Thymus (tissue), 11 donors: ENCODE measurements at regions not wholly inside any gene's neighbourhood (a gene's known extent, or its start where the extent isn't known, plus 50 kb on each side); places are given as distances from the start of the nearest gene placed in this dataset.
"Not testable (repeated sequence)": the region's sequence is repeated elsewhere in the genome, so short reads cannot be mapped to it uniquely, and the experiment has no call there.

Experiments
- DNase-seq, 9 donors: peaks; one replicate each; pipeline ENCODE4 v3.0.0-alpha.2; 2013; ENCODE audit warnings: low spot score in 9 of 9, low read depth in 6 of 9, missing footprints in 1 of 9
- H3K27ac ChIP-seq, 2 donors: one replicate each; pipeline ENCODE4 v1.5.1; 2013; ENCODE audit warnings: control low read depth in 1 of 2, low read depth in 1 of 2, low read length in 1 of 2, mild to moderate bottlenecking in 1 of 2, moderate library complexity in 1 of 2
- H3K27me3 ChIP-seq, 2 donors: one replicate each; pipeline ENCODE4 v1.5.1; 2013; ENCODE audit warnings: low read length in 1 of 2; ENCODE audit not compliant: control insufficient read depth in 2 of 2, insufficient read depth in 1 of 2
- H3K36me3 ChIP-seq, 2 donors: one replicate each; pipeline ENCODE4 v1.5.1; 2013; ENCODE audit warnings: low read length in 1 of 2, mild to moderate bottlenecking in 1 of 2, moderate library complexity in 1 of 2; ENCODE audit not compliant: control insufficient read depth in 2 of 2, insufficient read depth in 2 of 2
- H3K4me1 ChIP-seq, 2 donors: one replicate each; pipeline ENCODE4 v1.5.1; 2013; ENCODE audit warnings: low read length in 2 of 2; ENCODE audit not compliant: control insufficient read depth in 2 of 2, insufficient read depth in 2 of 2
- H3K4me3 ChIP-seq, 2 donors: one replicate each; pipeline ENCODE4 v1.5.1; 2013; ENCODE audit warnings: low read length in 2 of 2, control low read depth in 1 of 2, mild to moderate bottlenecking in 1 of 2
- H3K9me3 ChIP-seq, 2 donors: one replicate each; pipeline ENCODE4 v1.5.1; 2013; ENCODE audit warnings: low read length in 1 of 2, mild to moderate bottlenecking in 1 of 2; ENCODE audit not compliant: control insufficient read depth in 2 of 2, insufficient read depth in 1 of 2
- WGBS: extraction: QIAGEN DNeasy Blood & Tissue Kit; methylation state at CpG from one replicate; pipeline ENCODE4 v1.1.7; 2013; 5-methylcytosine and 5-hydroxymethylcytosine counted together
- donor health status: healthy.

GRCh38 chr7:20535541-20535940 is 79.9 kb upstream of the ABCB5 start:
- no peak overlapping the region for H3K27ac ChIP-seq
- no peak for DNase-seq
- 87% methylated on average over 3 of the region's 3 CpGs for WGBS
- H3K27me3 ChIP-seq, result no peaks in the 10 kb centered on the region
- no peaks in the 10 kb centered on the region for H3K9me3 ChIP-seq
- H3K4me1 ChIP-seq, result no peaks in the 10 kb centered on the region
- H3K36me3 ChIP-seq, result no peaks in the 10 kb centered on the region
- H3K4me3 ChIP-seq, result no peak overlapping the region

DNA sequence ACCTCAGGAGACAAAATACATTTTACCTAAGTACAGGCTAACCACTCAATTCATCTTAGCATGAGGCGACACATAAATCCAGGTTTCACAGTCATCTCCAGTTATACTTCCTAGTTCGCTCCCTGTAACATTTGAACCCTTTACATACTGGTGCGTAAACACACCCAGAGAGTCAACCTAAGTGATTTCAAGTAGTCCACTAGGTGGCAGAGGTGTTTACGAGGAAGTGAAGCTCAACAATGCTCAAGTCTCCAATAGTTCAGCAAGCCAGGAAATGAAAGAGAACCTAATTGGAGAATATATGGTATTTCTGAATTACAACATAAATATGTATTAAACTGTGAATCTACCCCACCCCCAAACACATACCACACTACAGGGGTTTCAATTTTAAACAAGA is 76.3 kb upstream of the ABCB5 start:
- H3K27me3 ChIP-seq, result no peaks in the 10 kb centered on the region
- 97% methylated on average over 4 of the region's 4 CpGs for WGBS
- no peaks in the 10 kb centered on the region for H3K4me1 ChIP-seq
- H3K27ac ChIP-seq, result no peak overlapping the region
- no peaks in the 10 kb centered on the region for H3K36me3 ChIP-seq
- no peak for DNase-seq
- no peak overlapping the region for H3K4me3 ChIP-seq
- H3K9me3 ChIP-seq, result no peaks in the 10 kb centered on the region

DNA sequence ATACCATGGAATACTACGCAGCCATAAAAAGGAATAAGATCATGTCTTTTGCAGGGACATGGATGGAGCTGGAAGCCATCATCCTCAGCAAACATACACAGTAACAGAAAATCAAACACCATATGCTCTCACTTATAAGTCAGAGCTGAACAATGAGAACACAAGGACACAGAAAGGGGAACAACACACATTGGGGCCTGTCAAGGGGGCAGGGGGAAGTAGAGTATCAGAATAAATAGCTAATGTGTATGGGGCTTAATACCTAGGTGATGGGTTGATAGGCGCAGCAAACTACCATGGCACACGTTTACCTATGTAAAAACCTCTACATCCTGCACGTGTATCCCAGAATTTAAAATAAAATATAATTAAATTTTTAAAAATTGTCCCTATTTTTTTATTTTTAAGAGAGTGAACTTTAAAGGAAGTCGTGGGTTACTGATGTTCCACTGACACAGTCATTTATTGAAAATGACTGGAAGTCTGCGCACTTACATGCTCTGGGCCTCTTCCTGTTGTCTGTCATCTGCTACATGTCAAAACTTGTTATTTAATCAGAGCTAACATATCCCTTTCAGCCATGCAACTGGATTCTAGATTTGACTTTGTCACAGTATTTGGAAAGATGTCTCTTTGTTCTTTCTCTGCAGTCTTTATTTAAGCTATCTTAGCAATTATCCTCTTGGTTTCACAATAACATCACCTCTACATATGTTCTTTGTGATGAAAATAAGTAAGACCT is 73.7 kb upstream of the ABCB5 start:
- H3K4me1 ChIP-seq, result no peaks in the 10 kb centered on the region
- H3K27me3 ChIP-seq, result no peaks in the 10 kb centered on the region
- H3K4me3 ChIP-seq, result no peak overlapping the region
- peak in 1 of 9 donors; percentile 19 for DNase-seq
- no peak overlapping the region for H3K27ac ChIP-seq
- H3K9me3 ChIP-seq, result no peaks in the 10 kb centered on the region
- WGBS, result 76% methylated on average over 6 of the region's 6 CpGs
- H3K36me3 ChIP-seq, result no peaks in the 10 kb centered on the region

DNA sequence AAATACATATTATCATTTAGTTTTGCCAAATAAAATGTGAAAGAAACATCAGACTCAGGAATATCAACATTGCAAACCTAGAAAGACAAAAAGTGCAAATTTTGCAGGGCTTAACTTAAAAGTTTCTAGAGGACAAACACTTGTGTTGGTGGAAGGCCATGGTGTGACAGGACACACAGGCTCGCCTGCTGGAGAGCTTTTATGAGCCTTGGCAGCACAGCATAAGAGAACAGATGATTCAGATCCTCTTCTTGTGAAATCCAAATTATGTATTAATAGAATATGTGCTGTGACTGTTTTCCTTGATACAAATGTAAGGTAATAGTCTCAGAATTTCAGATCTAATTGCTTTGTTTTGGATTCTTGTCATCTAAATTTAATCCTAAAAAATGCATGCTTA is 72.9 kb upstream of the ABCB5 start:
- no peak overlapping the region for H3K27ac ChIP-seq
- DNase-seq, result no peak
- H3K4me3 ChIP-seq, result no peak overlapping the region
- no peaks in the 10 kb centered on the region for H3K36me3 ChIP-seq
- H3K9me3 ChIP-seq, result no peaks in the 10 kb centered on the region
- WGBS, result 84% methylated on average over 1 of the region's 1 CpG
- no peaks in the 10 kb centered on the region for H3K27me3 ChIP-seq
- no peaks in the 10 kb centered on the region for H3K4me1 ChIP-seq

DNA sequence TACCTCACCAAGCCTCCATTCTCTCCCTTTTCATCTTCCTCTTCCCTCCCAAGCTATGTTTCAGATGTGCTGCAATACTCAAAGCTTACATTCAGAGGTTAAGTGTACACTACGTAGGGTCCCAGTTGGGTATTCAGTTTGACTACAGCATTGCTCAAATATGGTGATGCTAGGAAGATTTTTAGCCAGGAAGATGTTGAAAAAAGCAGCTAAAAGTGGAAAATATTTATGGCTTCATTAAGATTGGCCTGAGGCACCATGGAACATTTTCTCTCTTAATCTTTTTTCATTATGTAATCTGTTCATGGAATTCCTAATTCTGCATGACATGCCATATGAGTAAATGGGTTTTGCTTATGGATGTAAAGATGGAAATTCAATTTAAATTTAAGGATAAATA is 72.0 kb upstream of the ABCB5 start:
- 95% methylated on average over 1 of the region's 1 CpG for WGBS
- no peak overlapping the region for H3K4me3 ChIP-seq
- no peak for DNase-seq

DNA sequence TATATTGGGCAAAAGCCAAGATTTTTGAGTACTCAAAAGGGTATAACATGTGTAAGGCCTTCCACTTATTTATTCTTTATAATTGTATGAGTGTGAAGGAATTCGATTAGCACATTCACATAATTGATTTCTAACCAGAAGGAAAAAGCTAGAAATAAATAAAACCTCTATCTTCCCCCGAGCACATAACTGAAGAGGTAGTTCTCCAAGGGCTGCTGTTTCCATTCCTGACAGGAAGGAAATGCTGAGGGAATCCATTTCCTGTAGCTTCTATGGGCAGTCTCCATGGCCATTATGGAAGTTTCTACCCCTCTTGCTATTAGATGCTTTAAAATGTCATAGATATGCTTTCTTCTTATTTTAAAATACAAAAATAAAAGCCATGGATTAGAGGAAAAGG is 70.5 kb upstream of the ABCB5 start:
- Histone ChIP-seq H3K4me1 (no peaks in the 10 kb centered on the region), H3K4me3 (no peak overlapping the region), H3K36me3 (no peaks in the 10 kb centered on the region), H3K27ac (no peak overlapping the region), H3K9me3 (no peaks in the 10 kb centered on the region), H3K27me3 (no peaks in the 10 kb centered on the region)
- DNase-seq, result no peak
- 96% methylated on average over 2 of the region's 2 CpGs for WGBS

More for the DNA sequence above, 72.0 kb upstream of the ABCB5 start:
- Histone ChIP-seq H3K27me3 (no peaks in the 10 kb centered on the region), H3K27ac (no peak overlapping the region), H3K4me1 (no peaks in the 10 kb centered on the region), H3K9me3 (no peaks in the 10 kb centered on the region), H3K36me3 (no peaks in the 10 kb centered on the region)

DNA sequence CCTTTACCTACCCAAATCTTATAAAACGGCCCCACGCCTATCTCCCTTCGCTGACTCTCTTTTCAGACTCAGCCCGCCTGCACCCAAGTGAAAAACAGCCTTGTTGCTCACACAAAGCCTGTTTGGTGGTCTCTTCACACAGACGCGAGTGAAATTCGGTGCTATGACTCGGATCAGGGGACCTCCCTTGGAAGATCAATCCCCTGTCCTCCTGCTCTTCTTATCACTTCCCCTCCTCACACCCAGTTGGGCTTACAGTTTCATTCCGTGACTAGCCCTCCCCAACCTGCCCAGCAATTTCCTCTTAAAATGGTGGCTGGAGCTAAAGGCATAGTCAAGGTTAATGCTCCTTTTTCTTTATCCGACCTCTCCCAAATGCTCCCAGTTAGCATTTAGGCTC is 68.5 kb upstream of the ABCB5 start:
- H3K27ac ChIP-seq, H3K4me1 ChIP-seq, H3K9me3 ChIP-seq, H3K4me3 ChIP-seq, DNase-seq, H3K36me3 ChIP-seq, H3K27me3 ChIP-seq: not testable (repeated sequence)
- whole genome bisulfite sequencing, result 97% methylated on average over 10 of the region's 10 CpGs

DNA sequence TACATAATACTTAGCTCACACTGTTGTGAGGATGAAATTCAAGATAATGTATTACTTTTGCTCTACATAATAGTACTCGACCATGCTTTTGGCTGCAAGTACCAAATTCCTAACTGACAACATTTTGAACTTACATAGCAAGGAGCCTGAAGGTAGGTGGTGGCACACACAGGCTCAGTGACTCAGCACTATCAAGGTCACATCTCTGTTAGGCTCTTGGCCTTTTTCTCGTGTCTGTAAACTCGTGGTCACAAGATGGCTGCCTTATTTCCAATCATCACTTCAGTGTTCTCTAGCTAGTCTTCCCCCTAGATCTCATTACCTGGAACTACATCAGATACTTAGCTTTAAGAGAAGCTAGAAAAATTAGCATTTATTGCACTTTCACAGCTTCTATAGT is 61.4 kb upstream of the ABCB5 start:
- WGBS, result 94% methylated on average over 3 of the region's 3 CpGs
- DNase-seq, result no peak
- Histone ChIP-seq H3K4me1 (no peaks in the 10 kb centered on the region), H3K36me3 (no peaks in the 10 kb centered on the region), H3K27me3 (no peaks in the 10 kb centered on the region), H3K27ac (no peak overlapping the region), H3K4me3 (no peak overlapping the region), H3K9me3 (no peaks in the 10 kb centered on the region)

GRCh38 chr7:20556091-20556490 is 59.4 kb upstream of the ABCB5 start:
- Histone ChIP-seq H3K36me3 (no peaks in the 10 kb centered on the region), H3K27me3 (no peaks in the 10 kb centered on the region), H3K4me3 (no peak overlapping the region), H3K4me1 (no peaks in the 10 kb centered on the region), H3K27ac (no peak overlapping the region), H3K9me3 (no peaks in the 10 kb centered on the region)
- WGBS, result 88% methylated on average over 4 of the region's 4 CpGs
- DNase-seq, result no peak
